K562 (cell line): ENCODE measurements at regions not wholly inside any gene's neighbourhood (a gene's known extent, or its start where the extent isn't known, plus 50 kb on each side); places are given as distances from the start of the nearest gene placed in this dataset.

Source experiments
- ATAC-seq: fragments of 200-7000 bp; cut with Tn5 transposase; 3 replicates; pipeline ENCODE4 v1.9.1; 2020; ENCODE audit warnings: moderate library complexity
- BruUV-seq: library from RNA; stranded (reverse); fragments of 400-500 nt; replicated peaks from 2 replicates; lab custom pipeline; 2021; lab: Mats Ljungman, UMichigan
- CTCF ChIA-PET: fragments of 300-600 bp; formaldehyde crosslinking; extraction: SDS; loops from one replicate; lab custom pipeline; 2021; ENCODE audit warnings: low intra/inter-chr PET ratio; lab: Yijun Ruan, JAX
- POLR2A ChIA-PET: fragments of 300-600, 350-650 bp; sonication (Branson Sonifier 250); formaldehyde crosslinking; extraction: SDS; loops from one replicate; lab custom pipeline; 2021; ENCODE audit warnings: antibody characterized with exemption, inconsistent platforms; lab: Yijun Ruan, JAX
- DNase-seq, 4 experiments: peaks; one replicate each; pipeline versions ENCODE4 v3.0.0 to v3.0.0-alpha.2; 2011 to 2018; ENCODE audit warnings: low spot score in 3 of 4, mixed read lengths in 3 of 4; ENCODE audit errors: extremely low read depth in 1 of 4
- FAIRE-seq: peaks from 2 replicates; lab custom pipeline; 2011; peaks lifted over from hg19 to GRCh38; lab: Jason Lieb, UNC
- H2AFZ ChIP-seq: 2 replicates; pipeline ENCODE4 v1.6.0; 2011; ENCODE audit warnings: low read depth, low read length, control low read depth, inconsistent platforms
- H3K27ac ChIP-seq: fragments of 200-600 bp; 3 replicates; pipeline ENCODE4 v1.8.0; 2011; ENCODE audit warnings: low read depth, mild to moderate bottlenecking, control low read depth, inconsistent platforms, low read length, moderate library complexity, mixed read lengths; ENCODE audit errors: extremely low read depth
- H3K27me3 ChIP-seq, 2 experiments: fragments of 300-600 bp in 1 of 2; 2 replicates in 1 of 2; 3 replicates in 1 of 2; pipeline versions ENCODE4 v1.6.0 to v1.8.0; 2011; ENCODE audit warnings: inconsistent platforms in 2 of 2, low read length in 2 of 2, mild to moderate bottlenecking in 1 of 2, mixed read lengths in 1 of 2, moderate library complexity in 1 of 2; ENCODE audit not compliant: control insufficient read depth in 2 of 2, insufficient read depth in 2 of 2
- H3K36me3 ChIP-seq: fragments of 300-600 bp; 3 replicates; pipeline ENCODE4 v1.8.0; 2011; ENCODE audit warnings: mild to moderate bottlenecking, low read length, inconsistent platforms; ENCODE audit not compliant: control insufficient read depth, insufficient read depth
- H3K4me1 ChIP-seq, 2 experiments: fragments of 200-600 bp in 1 of 2; replicated peaks in 1 of 2; 2 replicates in 1 of 2; 3 replicates in 1 of 2; pipeline versions ENCODE4 v1.5.1 to v1.8.0; 2011; ENCODE audit warnings: inconsistent platforms in 2 of 2, low read length in 2 of 2, mild to moderate bottlenecking in 1 of 2, mixed read lengths in 1 of 2, moderate library complexity in 1 of 2; ENCODE audit not compliant: control insufficient read depth in 2 of 2, insufficient read depth in 2 of 2
- H3K4me2 ChIP-seq: 2 replicates; pipeline ENCODE4 v1.6.1; 2011; ENCODE audit warnings: low read length, control low read depth, inconsistent platforms, mixed read lengths; ENCODE audit not compliant: insufficient read depth
- H3K4me3 ChIP-seq: fragments of 200-600 bp; sonication (generic), shearing (Covaris generic); 2 replicates; pipeline ENCODE4 v1.5.1; 2016; ENCODE audit warnings: control low read depth, inconsistent platforms
- H3K79me2 ChIP-seq: fragments of 200-600 bp; 3 replicates; pipeline ENCODE4 v1.8.0; 2011; ENCODE audit warnings: low read length, inconsistent platforms; ENCODE audit not compliant: control insufficient read depth, insufficient read depth
- H3K9ac ChIP-seq, 2 experiments: 2 replicates each; pipeline versions ENCODE4 v1.6.0 to v1.6.1; 2011; ENCODE audit warnings: low read depth in 2 of 2, low read length in 2 of 2, control low read depth in 1 of 2, inconsistent platforms in 1 of 2, mild to moderate bottlenecking in 1 of 2, mixed read lengths in 1 of 2; ENCODE audit not compliant: insufficient read depth in 1 of 2
- H3K9me1 ChIP-seq: one replicate; pipeline ENCODE4 v1.6.0; 2011; ENCODE audit warnings: inconsistent platforms, mild to moderate bottlenecking, low read length, moderate library complexity; ENCODE audit not compliant: control insufficient read depth, insufficient read depth
- H3K9me3 ChIP-seq: replicated peaks from 2 replicates; pipeline ENCODE4 v1.5.1; 2011; ENCODE audit warnings: low read depth, low read length, inconsistent platforms; ENCODE audit not compliant: control insufficient read depth, insufficient read depth
- H4K20me1 ChIP-seq: replicated peaks from 2 replicates; pipeline ENCODE4 v1.6.1; 2011; ENCODE audit warnings: low read length, inconsistent platforms, mixed read lengths; ENCODE audit not compliant: control insufficient read depth, insufficient read depth
- ARID4B ChIP-seq: sonication (generic); formaldehyde crosslinking; IDR thresholded peaks from 2 replicates; pipeline ENCODE4 v1.8.0; 2022; ENCODE audit warnings: mild to moderate bottlenecking, missing genetic modification reagents
- ATF2 ChIP-seq: sonication (generic); formaldehyde crosslinking; IDR thresholded peaks from 2 replicates; pipeline ENCODE4 v1.8.1; 2022; ENCODE audit warnings: missing genetic modification reagents
- CREB3 ChIP-seq: fragments of 450-650 bp; conservative IDR thresholded peaks from 2 replicates; pipeline ENCODE4 v1.6.1; 2016; ENCODE audit warnings: missing genetic modification characterization, low read depth, mild to moderate bottlenecking, missing compliant biosample characterization, moderate library complexity
- NKRF ChIP-seq: fragments of 450-650 bp; IDR thresholded peaks from 2 replicates; pipeline ENCODE4 v1.6.1; 2016; ENCODE audit warnings: borderline replicate concordance
- PKNOX1 ChIP-seq: fragments of 450-650 bp; IDR thresholded peaks from 2 replicates; pipeline ENCODE4 v1.6.1; 2016
- YY1 ChIP-seq, 3 experiments: IDR thresholded peaks; 2 replicates each; pipeline ENCODE4 v1.6.1; 2011; ENCODE audit warnings: low read length in 2 of 3, mild to moderate bottlenecking in 2 of 3, moderate library complexity in 2 of 3, borderline replicate concordance in 1 of 3, control low read depth in 1 of 3, low read depth in 1 of 3; ENCODE audit not compliant: insufficient read depth in 3 of 3, insufficient replicate concordance in 2 of 3, control insufficient read depth in 1 of 3, insufficient read length in 1 of 3; ENCODE audit errors: extremely low read depth in 1 of 3
- ZKSCAN1 ChIP-seq: fragments of 150-350 bp; IDR thresholded peaks from 2 replicates; pipeline ENCODE4 v1.6.1; 2016; ENCODE audit warnings: low read depth, low read length
- WGBS: fragments of 100-300 bp; shearing (Covaris generic); methylation state at CpG from one replicate; pipeline ENCODE4 v1.1.6; 2016; ENCODE audit warnings: low coverage, mixed read lengths; ENCODE audit not compliant: insufficient coverage; ENCODE audit errors: missing lambda C conversion rate; 5-methylcytosine and 5-hydroxymethylcytosine counted together
- in situ Hi-C: fragments of 300-500 bp; cut with MboI; formaldehyde crosslinking; loops from 4 replicates; pipeline ENCODE4 v1.15.0; 2018; ENCODE audit warnings: inconsistent platforms, mixed read lengths
- intact Hi-C: fragments of 100-400 bp; cut with micrococcal nuclease; formaldehyde crosslinking; loops from 2 replicates; pipeline ENCODE4 v1.14.2; 2022

GRCh38 chr16:17839272-17839671 lies 368.5 kb upstream of the XYLT1 start:
- ATAC-seq (no peak), DNase-seq (no peak), FAIRE-seq (no peak)
- H3K27me3 ChIP-seq, result peaks cover 0 to 13% of the 10 kb centered on the region in 2 experiments; a peak in 2 of 5 replicates
- in situ Hi-C loops (no loop called here), intact Hi-C loops (no loop called here)
- H4K20me1 ChIP-seq, result 0 out of 2 replicates have a peak, but pooled peaks cover 3% of the 10 kb centered on the region
- H3K79me2 ChIP-seq, result no peaks in the 10 kb centered on the region
- no peak overlapping the region for H2AFZ ChIP-seq
- no peak overlapping the region for H3K9ac ChIP-seq
- H3K27ac ChIP-seq, result no peak overlapping the region
- H3K9me1 ChIP-seq, result no peaks in the 10 kb centered on the region
- H3K4me3 ChIP-seq, result no peak overlapping the region
- no peaks in the 10 kb centered on the region for H3K9me3 ChIP-seq
- 16% methylated on average over 8 of the region's 9 CpGs for WGBS
- ChIA-PET POLR2A (no interaction called here), CTCF (no interaction called here)
- TF ChIP-seq CREB3 (no peak), PKNOX1 (no peak), ZKSCAN1 (no peak), NKRF (no peak), ATF2 (CRISPR knock-in tag) (no peak), YY1 (IDR thresholded peaks at IDR 0.05; ENCODE audit: borderline replicate concordance in 1 of 3, control insufficient read depth in 1 of 3, extremely low read depth in 1 of 3, insufficient read depth in 3 of 3, insufficient read length in 1 of 3, insufficient replicate concordance in 2 of 3, low read depth in 1 of 3, low read length in 2 of 3) (no peak), ARID4B (no peak)
- no peaks in the 10 kb centered on the region for H3K36me3 ChIP-seq
- no peak overlapping the region for H3K4me2 ChIP-seq
- no TSS peak for BruUV-seq
- H3K4me1 ChIP-seq, result no peaks in the 10 kb centered on the region
